Osteocyte (in vitro differentiated cells): ENCODE measurements at regions not wholly inside any gene's neighbourhood (a gene's known extent, or its start where the extent isn't known, plus 50 kb on each side); places are given as distances from the start of the nearest gene placed in this dataset.

Source experiments
- DNase-seq: peaks from one replicate; pipeline ENCODE4 v3.0.0; 2021; ENCODE audit warnings: mixed read lengths; ENCODE audit not compliant: unreplicated experiment; ENCODE audit errors: extremely low spot score
- H3K27ac Mint-ChIP-seq: one replicate; pipeline ENCODE4 v1.8.0; 2021; ENCODE audit warnings: mild to moderate bottlenecking, mixed read lengths; ENCODE audit not compliant: unreplicated experiment
- H3K27me3 Mint-ChIP-seq: one replicate; pipeline ENCODE4 v1.8.0; 2021; ENCODE audit warnings: mixed read lengths; ENCODE audit not compliant: unreplicated experiment
- H3K36me3 Mint-ChIP-seq: one replicate; pipeline ENCODE4 v1.8.0; 2021; ENCODE audit warnings: mixed read lengths; ENCODE audit not compliant: unreplicated experiment
- H3K4me1 Mint-ChIP-seq: one replicate; pipeline ENCODE4 v1.8.0; 2021; ENCODE audit warnings: mixed read lengths; ENCODE audit not compliant: unreplicated experiment
- H3K4me3 Mint-ChIP-seq: one replicate; pipeline ENCODE4 v1.8.0; 2021; ENCODE audit warnings: mild to moderate bottlenecking, moderate library complexity, mixed read lengths; ENCODE audit not compliant: unreplicated experiment
- H3K9me3 Mint-ChIP-seq: one replicate; pipeline ENCODE4 v1.8.0; 2021; ENCODE audit warnings: mixed read lengths; ENCODE audit not compliant: unreplicated experiment
- CTCF ChIP-seq: fragments of 200-600 bp; sonication (generic); IDR thresholded peaks from 2 replicates; pipeline ENCODE4 v1.5.0; 2021; ENCODE audit warnings: antibody characterized with exemption, mild to moderate bottlenecking, moderate library complexity

- no peak for TF ChIP-seq CTCF
- Mint-ChIP-seq H3K27me3 (no peaks in the 10 kb centered on the region), H3K9me3 (no peaks in the 10 kb centered on the region), H3K4me3 (no peak overlapping the region), H3K36me3 (no peaks in the 10 kb centered on the region), H3K27ac (no peak overlapping the region), H3K4me1 (no peaks in the 10 kb centered on the region)
- DNase-seq = no peak
These were observed 141.6 kb upstream of the TENM4 start for GRCh38 chr11:79582434-79582833.

GRCh38 chr11:79579063-79579462 lies 138.2 kb upstream of the TENM4 start:
- H3K36me3 Mint-ChIP-seq = no peaks in the 10 kb centered on the region
- H3K27ac Mint-ChIP-seq = no peak overlapping the region
- no peak overlapping the region for H3K4me3 Mint-ChIP-seq
- H3K4me1 Mint-ChIP-seq = no peaks in the 10 kb centered on the region
- DNase-seq = no peak
- no peaks in the 10 kb centered on the region for H3K9me3 Mint-ChIP-seq
- no peak for TF ChIP-seq CTCF
- no peaks in the 10 kb centered on the region for H3K27me3 Mint-ChIP-seq

- no peak for TF ChIP-seq CTCF
- H3K9me3 Mint-ChIP-seq = no peaks in the 10 kb centered on the region
- no peak overlapping the region for H3K27ac Mint-ChIP-seq
- peaks cover 5% of the 10 kb centered on the region for H3K27me3 Mint-ChIP-seq
- no peaks in the 10 kb centered on the region for H3K36me3 Mint-ChIP-seq
- no peaks in the 10 kb centered on the region for H3K4me1 Mint-ChIP-seq
- no peak overlapping the region for H3K4me3 Mint-ChIP-seq
- DNase-seq = no peak
These were observed 137.3 kb upstream of the TENM4 start for GRCh38 chr11:79578116-79578515.

- Mint-ChIP-seq H3K27me3 (peaks cover 5% of the 10 kb centered on the region), H3K9me3 (no peaks in the 10 kb centered on the region), H3K4me3 (no peak overlapping the region), H3K4me1 (no peaks in the 10 kb centered on the region), H3K27ac (no peak overlapping the region), H3K36me3 (no peaks in the 10 kb centered on the region)
- TF ChIP-seq CTCF = no peak
- no peak for DNase-seq
These were observed 134.9 kb upstream of the TENM4 start for GRCh38 chr11:79575701-79576100.

GRCh38 chr11:79570104-79570503 lies 129.3 kb upstream of the TENM4 start:
- Mint-ChIP-seq H3K4me1 (no peaks in the 10 kb centered on the region), H3K27ac (no peak overlapping the region), H3K4me3 (no peak overlapping the region), H3K27me3 (peaks cover 8% of the 10 kb centered on the region), H3K9me3 (no peaks in the 10 kb centered on the region), H3K36me3 (no peaks in the 10 kb centered on the region)
- TF ChIP-seq CTCF = no peak
- DNase-seq = no peak
